ENCODE measurements at regions not wholly inside any gene's neighbourhood (a gene's known extent, or its start where the extent isn't known, plus 50 kb on each side); places are given as distances from the start of the nearest gene placed in this dataset.

- Histone ChIP-seq H3K27ac (ENCODE audit: low read length) (no peak overlapping the region), H3F3A (ENCODE audit: insufficient read depth, low read length, poor library complexity, severe bottlenecking) (no peaks in the 10 kb centered on the region), H4K20me1 (ENCODE audit: insufficient read depth) (no peaks in the 10 kb centered on the region), H3K79me2 (replicated peaks; ENCODE audit: insufficient read depth, low read length) (no peaks in the 10 kb centered on the region), H3K4me3 (ENCODE audit: low read length) (no peak overlapping the region), H3K9me2 (ENCODE audit: insufficient read depth, low read length) (no peaks in the 10 kb centered on the region), H3K9ac (ENCODE audit: low read length) (no peak overlapping the region), H3K36me3 (ENCODE audit: insufficient read depth, low read length) (no peaks in the 10 kb centered on the region), H3K9me3 (ENCODE audit: low read length) (no peaks in the 10 kb centered on the region), H3K27me3 (ENCODE audit: insufficient read depth, low read depth, low read length) (no peaks in the 10 kb centered on the region), H2AFZ (ENCODE audit: low read depth, low read length) (no peak overlapping the region), H3K4me2 (ENCODE audit: low read length) (no peak overlapping the region)
- TF ChIP-seq REST (IDR thresholded peaks at IDR 0.05; ENCODE audit: borderline replicate concordance), result no peak
- TF ChIP-seq TAF1 (IDR thresholded peaks at IDR 0.05; ENCODE audit: low read depth), result no peak
- no peak for TF ChIP-seq CTCF (IDR thresholded peaks at IDR 0.05; ENCODE audit: poor library complexity, severe bottlenecking)
- TF ChIP-seq POLR2AphosphoS5 (IDR thresholded peaks at IDR 0.05), result no peak
- TF ChIP-seq SMC3 (conservative IDR thresholded peaks at IDR 0.05; ENCODE audit: poor library complexity), result no peak
- TF ChIP-seq EZH2 (IDR thresholded peaks at IDR 0.05; ENCODE audit: borderline replicate concordance, insufficient read depth, low read length, poor library complexity, severe bottlenecking), result no peak
- TF ChIP-seq RAD21 (conservative IDR thresholded peaks at IDR 0.05), result no peak
- TF ChIP-seq EP300 (conservative IDR thresholded peaks at IDR 0.05; ENCODE audit: poor library complexity, severe bottlenecking), result no peak
- no peak for TF ChIP-seq MXI1 (conservative IDR thresholded peaks at IDR 0.05; ENCODE audit: poor library complexity, severe bottlenecking)
Observed at GRCh38 chr16:79500866-79501265, 99.7 kb downstream of the MAF start.

GRCh38 chr16:79500286-79500685 is 100.3 kb downstream of the MAF start:
- Histone ChIP-seq H4K20me1 (ENCODE audit: insufficient read depth) (no peaks in the 10 kb centered on the region), H3K9me2 (ENCODE audit: insufficient read depth, low read length) (no peaks in the 10 kb centered on the region), H3K9ac (ENCODE audit: low read length) (no peak overlapping the region), H3K79me2 (replicated peaks; ENCODE audit: insufficient read depth, low read length) (no peaks in the 10 kb centered on the region), H3K9me3 (ENCODE audit: low read length) (no peaks in the 10 kb centered on the region), H3K36me3 (ENCODE audit: insufficient read depth, low read length) (no peaks in the 10 kb centered on the region), H3F3A (ENCODE audit: insufficient read depth, low read length, poor library complexity, severe bottlenecking) (no peaks in the 10 kb centered on the region), H3K4me2 (ENCODE audit: low read length) (no peak overlapping the region), H3K27me3 (ENCODE audit: insufficient read depth, low read depth, low read length) (no peaks in the 10 kb centered on the region), H3K27ac (ENCODE audit: low read length) (no peak overlapping the region), H3K4me3 (ENCODE audit: low read length) (no peak overlapping the region), H2AFZ (ENCODE audit: low read depth, low read length) (no peak overlapping the region)
- TF ChIP-seq EP300 (conservative IDR thresholded peaks at IDR 0.05; ENCODE audit: poor library complexity, severe bottlenecking), result no peak
- TF ChIP-seq MXI1 (conservative IDR thresholded peaks at IDR 0.05; ENCODE audit: poor library complexity, severe bottlenecking), result no peak
- TF ChIP-seq CTCF (IDR thresholded peaks at IDR 0.05; ENCODE audit: poor library complexity, severe bottlenecking), result no peak
- no peak for TF ChIP-seq TAF1 (IDR thresholded peaks at IDR 0.05; ENCODE audit: low read depth)
- TF ChIP-seq EZH2 (IDR thresholded peaks at IDR 0.05; ENCODE audit: borderline replicate concordance, insufficient read depth, low read length, poor library complexity, severe bottlenecking), result no peak
- no peak for TF ChIP-seq RAD21 (conservative IDR thresholded peaks at IDR 0.05)

Measured in neural cell (in vitro differentiated cells).